ENCODE measurements at regions not wholly inside any gene's neighbourhood (a gene's known extent, or its start where the extent isn't known, plus 50 kb on each side); places are given as distances from the start of the nearest gene placed in this dataset.

- TF ChIP-seq CTCF (IDR thresholded peaks at IDR 0.05) (no peak), POLR2AphosphoS5 (IDR thresholded peaks at IDR 0.05) (no peak), POLR2A (IDR thresholded peaks at IDR 0.05) (no peak)
Observed at GRCh38 chr10:61346796-61347413, 106.3 kb downstream of the TMEM26 start.

Measured in breast epithelium (tissue), 3 donors.